Ovary (tissue), 7 donors: ENCODE measurements at regions not wholly inside any gene's neighbourhood (a gene's known extent, or its start where the extent isn't known, plus 50 kb on each side); places are given as distances from the start of the nearest gene placed in this dataset.

Experiments used
- DNase-seq, 5 donors: peaks; one replicate each; pipeline ENCODE4 v3.0.0-alpha.2; 2019 to 2020
- H3K27ac ChIP-seq, 2 donors: fragments of 200-600 bp; one replicate each; pipeline versions ENCODE4 v1.5.1 to v1.8.0; 2019 to 2022
- H3K27me3 ChIP-seq: fragments of 200-600 bp; one replicate; pipeline ENCODE4 v1.8.0; 2022
- H3K36me3 ChIP-seq: fragments of 200-600 bp; sonication (generic); one replicate; pipeline ENCODE4 v1.5.1; 2019
- H3K4me1 ChIP-seq: one replicate; pipeline ENCODE4 v1.8.1; 2013; ENCODE audit warnings: mild to moderate bottlenecking, moderate library complexity; ENCODE audit not compliant: insufficient read depth
- H3K4me3 ChIP-seq: fragments of 200-600 bp; sonication (generic); one replicate; pipeline ENCODE4 v1.5.1; 2017
- H3K9me3 ChIP-seq, 2 donors: fragments of 200-600 bp in 1 of 2; sonication (generic) in 1 of 2; one replicate each; pipeline versions ENCODE4 v1.5.1 to v1.8.1; 2013 to 2019; ENCODE audit warnings: mild to moderate bottlenecking in 1 of 2, moderate library complexity in 1 of 2
- EP300 ChIP-seq: sonication (generic); formaldehyde crosslinking; IDR thresholded peaks from one replicate; pipeline ENCODE4 v1.6.1; 2017; ENCODE audit warnings: antibody characterized with exemption
- POLR2A ChIP-seq: fragments of 450-650 bp; IDR thresholded peaks from one replicate; pipeline ENCODE4 v1.6.1; 2017; ENCODE audit warnings: antibody characterized with exemption, mild to moderate bottlenecking, moderate library complexity
- WGBS, 3 donors: extraction: QIAGEN DNeasy Blood & Tissue Kit in 1 of 3; methylation state at CpG; one replicate each; pipeline versions ENCODE4 v1.1.5 to v1.1.7; 2013 to 2017; 5-methylcytosine and 5-hydroxymethylcytosine counted together
- intact Hi-C, 4 donors: fragments of 100-400 bp; cut with DNase I; formaldehyde crosslinking; loops; one replicate each; pipeline versions ENCODE4 v1.11.0 to v1.15.1; 2022 to 2023
- TF ChIP-seq, protein P1 (sequence below), 3 donors: fragments of 450-650 bp in 2 of 3; fragments of 200-600 bp in 1 of 3; IDR thresholded peaks; one replicate each; pipeline versions ENCODE4 v1.5.1 to v1.8.0; 2016 to 2022; ENCODE audit warnings: antibody characterized with exemption in 3 of 3, mild to moderate bottlenecking in 1 of 3
- donor health status: DM: no; HTN: no; CAD: no; lungs with moderate emphysema.
- donor health status: DM: no; HTN: no; CAD: no.
- donor health status: Bipolar disorder and iron deficiency.
- donor health status: DM: no; HTN: no; CAD: no.
- donor health status: DM: yes; HTN: yes; CAD: no.

DNA sequence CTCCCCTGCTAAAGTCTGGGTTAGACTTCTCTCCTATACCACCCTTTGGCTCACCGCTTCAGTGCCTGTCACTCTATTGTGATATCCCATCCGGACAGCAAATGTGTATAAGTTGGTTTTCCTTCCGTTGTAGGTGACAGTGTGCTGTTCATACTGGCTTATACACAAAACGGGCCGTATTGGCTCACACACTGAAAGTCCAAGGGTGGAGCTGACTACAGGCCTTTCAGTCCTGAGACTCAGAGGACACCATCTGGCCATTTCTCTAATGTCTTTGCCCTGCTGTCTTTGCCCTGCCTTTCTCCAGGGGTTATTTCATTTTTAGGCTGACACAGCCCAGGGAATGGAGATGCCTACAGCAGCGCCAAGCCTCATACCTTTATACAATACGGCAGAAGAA lies 90.7 kb downstream of the URB2 start:
- no peaks in the 10 kb centered on the region for H3K4me1 ChIP-seq
- TF ChIP-seq POLR2A (no peak), EP300 (no peak)
- TF ChIP-seq, protein P1, sequence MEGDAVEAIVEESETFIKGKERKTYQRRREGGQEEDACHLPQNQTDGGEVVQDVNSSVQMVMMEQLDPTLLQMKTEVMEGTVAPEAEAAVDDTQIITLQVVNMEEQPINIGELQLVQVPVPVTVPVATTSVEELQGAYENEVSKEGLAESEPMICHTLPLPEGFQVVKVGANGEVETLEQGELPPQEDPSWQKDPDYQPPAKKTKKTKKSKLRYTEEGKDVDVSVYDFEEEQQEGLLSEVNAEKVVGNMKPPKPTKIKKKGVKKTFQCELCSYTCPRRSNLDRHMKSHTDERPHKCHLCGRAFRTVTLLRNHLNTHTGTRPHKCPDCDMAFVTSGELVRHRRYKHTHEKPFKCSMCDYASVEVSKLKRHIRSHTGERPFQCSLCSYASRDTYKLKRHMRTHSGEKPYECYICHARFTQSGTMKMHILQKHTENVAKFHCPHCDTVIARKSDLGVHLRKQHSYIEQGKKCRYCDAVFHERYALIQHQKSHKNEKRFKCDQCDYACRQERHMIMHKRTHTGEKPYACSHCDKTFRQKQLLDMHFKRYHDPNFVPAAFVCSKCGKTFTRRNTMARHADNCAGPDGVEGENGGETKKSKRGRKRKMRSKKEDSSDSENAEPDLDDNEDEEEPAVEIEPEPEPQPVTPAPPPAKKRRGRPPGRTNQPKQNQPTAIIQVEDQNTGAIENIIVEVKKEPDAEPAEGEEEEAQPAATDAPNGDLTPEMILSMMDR (IDR thresholded peaks at IDR 0.05) = no peak
- WGBS, 3 donors = 92 to 94% (median 93%) methylated on average over 7 of the region's 7 CpGs
- intact Hi-C loops = no loop called here
- H3K4me3 ChIP-seq = no peak overlapping the region
- H3K27ac ChIP-seq = no peak overlapping the region
- no peaks in the 10 kb centered on the region for H3K27me3 ChIP-seq
- no peaks in the 10 kb centered on the region for H3K36me3 ChIP-seq
- no peak for DNase-seq
- no peaks in the 10 kb centered on the region for H3K9me3 ChIP-seq

DNA sequence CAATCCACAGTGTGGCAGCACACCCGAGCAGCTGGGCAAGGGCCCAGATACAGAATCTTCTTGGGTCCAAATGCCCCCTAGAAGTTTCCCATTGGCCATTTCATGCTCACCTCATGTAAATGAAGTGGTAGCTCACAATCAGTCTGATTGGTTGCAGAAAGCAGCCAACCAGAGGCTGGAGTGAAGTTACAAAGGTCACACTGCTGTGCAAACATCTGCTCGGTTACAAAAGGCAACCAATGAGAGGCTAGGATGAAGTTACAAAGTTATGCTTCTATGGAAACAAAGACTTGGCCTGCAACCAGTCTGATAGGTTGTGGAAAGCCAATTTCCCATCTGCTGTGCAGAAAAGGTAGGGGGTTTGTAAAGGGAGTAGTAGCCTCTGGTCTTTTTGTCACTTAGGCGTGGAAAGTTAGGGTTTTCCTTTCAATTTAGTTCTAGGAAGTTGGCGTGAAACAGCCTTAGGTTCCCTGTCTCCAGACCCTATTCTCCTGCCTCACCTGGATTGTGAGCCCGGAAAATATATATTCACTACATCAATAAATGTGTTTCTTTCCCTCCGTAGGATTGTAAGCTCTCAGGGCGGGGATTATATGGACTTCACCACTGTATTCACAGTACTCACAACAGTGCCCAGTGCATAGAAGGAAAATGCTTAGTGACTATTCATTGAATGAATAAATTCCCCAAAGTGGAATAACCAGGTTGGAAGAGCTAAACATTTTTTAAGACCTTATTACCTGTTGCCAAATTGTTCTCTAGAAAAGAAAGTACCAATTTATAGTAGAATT lies 91.9 kb downstream of the URB2 start:
- TF ChIP-seq, protein P1 (IDR thresholded peaks at IDR 0.05) = no peak
- TF ChIP-seq POLR2A (no peak), EP300 (no peak)
- intact Hi-C loops = no loop called here
- Histone ChIP-seq H3K27ac (no peak overlapping the region), H3K4me3 (no peak overlapping the region), H3K27me3 (no peaks in the 10 kb centered on the region), H3K9me3 (no peaks in the 10 kb centered on the region), H3K36me3 (no peaks in the 10 kb centered on the region), H3K4me1 (no peaks in the 10 kb centered on the region)
- no peak for DNase-seq
- WGBS, 3 donors = 79 to 82% (median 81%) methylated on average over 7 of the region's 7 CpGs

DNA sequence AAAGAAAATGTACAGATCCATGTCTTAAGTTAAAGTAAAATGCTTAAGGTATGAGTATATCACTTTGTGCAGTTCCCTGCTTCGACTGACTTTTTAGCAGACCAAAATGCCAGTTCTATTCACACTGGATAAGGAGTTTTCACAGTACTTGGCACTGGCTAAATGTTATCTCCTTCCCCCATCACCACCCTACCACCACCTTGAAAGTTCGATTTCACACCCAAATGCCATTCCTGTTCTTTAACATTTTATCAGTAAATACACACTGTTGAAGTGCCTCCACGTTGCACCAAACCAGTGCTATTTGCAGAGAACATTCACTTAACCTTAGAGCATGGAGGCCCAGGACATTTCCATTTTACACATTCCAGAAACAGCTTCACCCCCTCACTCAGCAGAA lies 100.0 kb downstream of the URB2 start:
- TF ChIP-seq EP300 = no peak
- WGBS, 3 donors = 57 to 64% (median 57%) methylated on average over 3 of the region's 3 CpGs
- H3K27ac ChIP-seq = no peak overlapping the region
- H3K4me1 ChIP-seq = no peaks in the 10 kb centered on the region
- H3K36me3 ChIP-seq = no peaks in the 10 kb centered on the region
- no peaks in the 10 kb centered on the region for H3K27me3 ChIP-seq
- no peak for DNase-seq
- H3K9me3 ChIP-seq = no peaks in the 10 kb centered on the region
- no peak overlapping the region for H3K4me3 ChIP-seq
- intact Hi-C loops = no loop called here

DNA sequence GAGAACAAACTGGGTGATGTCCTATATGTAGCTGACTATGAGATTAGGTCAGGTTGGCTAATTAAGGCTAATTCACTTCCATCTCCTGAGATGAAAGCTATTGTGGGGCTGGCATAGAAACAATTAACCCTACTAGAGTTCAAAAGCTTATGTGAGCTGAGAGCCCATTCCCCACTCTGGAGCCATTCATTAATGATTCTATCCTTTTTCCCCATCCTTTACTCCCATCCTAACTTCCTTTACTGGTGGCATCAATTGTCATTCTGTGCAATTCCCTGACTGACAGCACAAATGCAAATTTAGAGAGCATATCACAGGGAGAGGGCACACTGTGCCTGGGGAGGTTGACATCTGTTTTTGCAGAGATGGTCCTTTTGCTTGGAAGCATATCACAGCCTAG lies 103.9 kb downstream of the URB2 start:
- Histone ChIP-seq H3K4me3 (no peak overlapping the region), H3K36me3 (no peaks in the 10 kb centered on the region), H3K27me3 (no peaks in the 10 kb centered on the region), H3K9me3 (no peaks in the 10 kb centered on the region), H3K4me1 (no peaks in the 10 kb centered on the region), H3K27ac (no peak overlapping the region)
- TF ChIP-seq POLR2A (no peak), EP300 (no peak)
- TF ChIP-seq, protein P1 (IDR thresholded peaks at IDR 0.05) = no peak
- DNase-seq = no peak
- intact Hi-C loops = no loop called here

DNA sequence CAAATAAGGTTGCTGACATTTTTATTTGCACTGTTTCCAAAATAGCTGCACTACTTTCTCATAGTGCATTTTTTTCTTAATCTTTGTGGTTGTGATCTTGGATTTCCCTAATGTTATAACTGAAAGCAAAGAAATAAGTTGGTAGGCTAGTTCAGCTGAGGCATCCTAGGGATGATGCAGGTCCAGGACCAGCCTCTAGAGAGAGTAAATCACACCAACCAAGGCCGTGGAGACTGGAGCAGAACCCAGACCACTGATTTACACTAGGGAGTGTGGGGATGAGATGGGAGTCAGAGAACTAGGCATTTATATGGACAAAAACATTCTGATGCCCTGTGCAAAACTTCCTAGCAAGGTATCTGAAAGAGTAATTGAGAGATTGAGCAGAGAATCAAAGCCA lies 104.5 kb downstream of the URB2 start:
- no peak for DNase-seq
- no peak for TF ChIP-seq EP300

More for the DNA sequence above, 104.5 kb downstream of the URB2 start:
- Histone ChIP-seq H3K36me3 (no peaks in the 10 kb centered on the region), H3K4me1 (no peaks in the 10 kb centered on the region), H3K27me3 (no peaks in the 10 kb centered on the region), H3K9me3 (no peaks in the 10 kb centered on the region), H3K4me3 (no peak overlapping the region), H3K27ac (no peak overlapping the region)
- intact Hi-C loops = no loop called here
- WGBS, 3 donors = 24 to 30% (median 30%) methylated on average over 1 of the region's 1 CpG
